ENCODE measurements at regions not wholly inside any gene's neighbourhood (a gene's known extent, or its start where the extent isn't known, plus 50 kb on each side); places are given as distances from the start of the nearest gene placed in this dataset.

DNA sequence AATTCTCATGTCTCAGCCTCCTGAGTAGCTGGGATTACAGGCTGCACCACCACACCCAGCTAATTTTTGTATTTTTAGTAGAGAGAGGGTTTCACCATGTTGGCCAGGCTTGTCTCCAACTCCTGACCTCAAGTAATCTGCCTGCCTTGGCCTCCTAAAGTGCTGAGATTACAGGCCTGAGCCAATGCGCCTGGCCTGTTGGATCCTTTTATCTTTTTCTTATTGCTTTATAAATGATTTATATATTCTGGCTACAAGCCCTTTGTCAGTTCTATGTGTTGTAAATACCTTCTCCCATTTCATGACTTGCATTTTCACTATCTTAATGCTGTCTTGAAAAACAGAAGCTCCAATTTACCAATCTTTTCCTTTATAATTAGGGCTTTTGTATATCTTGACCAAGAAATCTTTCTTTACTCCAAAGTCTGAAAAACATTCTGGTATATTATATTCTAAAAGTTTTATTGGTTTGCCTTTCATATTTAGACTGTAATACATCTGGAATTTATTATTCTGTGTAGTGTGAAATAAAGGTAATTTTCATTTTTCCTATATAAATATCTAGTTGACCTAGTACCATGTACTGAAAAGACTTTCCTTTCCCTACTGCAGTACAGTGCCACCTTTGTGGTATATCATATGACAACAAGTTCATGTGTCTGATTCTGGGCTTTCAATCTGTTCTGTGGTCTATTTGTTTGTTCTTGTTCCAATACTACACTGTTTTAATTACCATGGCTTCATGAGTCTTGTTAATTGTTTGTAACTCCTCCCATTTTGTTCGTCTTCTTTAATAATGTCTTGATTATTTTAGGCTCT lies 52.9 kb upstream of the RNU6-1 start:
- no peak for DNase-seq (ENCODE audit: low spot score)
- intact Hi-C loops (cut with DNase I): no loop called here

DNA sequence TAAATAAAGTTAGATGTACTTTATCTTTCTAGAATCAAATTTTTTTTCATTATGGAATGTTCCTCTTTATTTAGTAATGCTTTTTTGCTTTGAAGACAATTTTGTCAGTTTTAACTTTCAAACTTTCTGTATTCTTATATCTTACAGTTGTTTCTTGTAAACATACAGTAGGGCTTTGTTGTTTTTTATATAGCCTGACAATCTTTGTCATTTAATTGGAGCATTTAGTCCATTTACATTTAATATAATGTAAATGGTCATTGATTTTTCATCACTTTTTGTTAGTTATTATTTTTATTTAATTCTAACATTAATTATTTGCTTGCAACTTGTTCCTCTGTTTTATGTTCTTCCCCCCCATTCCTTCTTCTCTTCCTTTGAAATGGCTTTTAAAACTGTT lies 55.4 kb upstream of the RNU6-1 start:
- DNase-seq (ENCODE audit: low spot score): no peak
- intact Hi-C loops (cut with DNase I): no loop called here

DNA sequence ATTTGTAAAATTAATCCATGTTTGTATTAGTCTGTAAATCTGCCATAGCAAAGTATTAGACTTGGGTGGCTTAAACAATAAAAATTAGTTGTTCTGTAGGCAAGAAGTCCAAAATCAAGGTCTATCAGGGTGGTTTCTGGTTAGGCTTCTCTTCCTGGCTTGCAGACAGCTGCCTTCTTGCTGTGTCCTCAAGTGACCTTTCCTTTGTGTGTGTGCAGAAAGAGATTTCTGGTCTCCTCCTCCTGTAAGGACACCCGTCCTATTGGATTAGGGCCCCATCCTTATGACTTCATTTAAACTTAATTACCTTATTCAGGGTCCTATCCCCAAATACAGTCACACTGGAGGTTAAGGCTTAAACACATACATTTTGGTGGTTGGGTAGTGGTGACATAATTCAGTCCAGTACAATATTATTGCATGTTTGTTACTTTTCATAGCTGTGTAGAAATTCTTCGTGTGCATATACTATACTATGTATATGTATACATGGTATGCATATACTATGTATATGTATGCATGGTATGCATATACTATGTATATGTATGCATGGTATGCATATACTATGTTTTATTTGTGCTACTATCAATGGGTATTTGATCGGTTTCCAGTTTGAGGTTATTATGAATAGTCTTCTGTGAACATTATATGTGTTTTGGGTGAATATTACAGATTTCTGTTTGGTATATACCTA lies 57.9 kb upstream of the RNU6-1 start:
- intact Hi-C loops (cut with DNase I): no loop called here
- no peak for DNase-seq (ENCODE audit: low spot score)

DNA sequence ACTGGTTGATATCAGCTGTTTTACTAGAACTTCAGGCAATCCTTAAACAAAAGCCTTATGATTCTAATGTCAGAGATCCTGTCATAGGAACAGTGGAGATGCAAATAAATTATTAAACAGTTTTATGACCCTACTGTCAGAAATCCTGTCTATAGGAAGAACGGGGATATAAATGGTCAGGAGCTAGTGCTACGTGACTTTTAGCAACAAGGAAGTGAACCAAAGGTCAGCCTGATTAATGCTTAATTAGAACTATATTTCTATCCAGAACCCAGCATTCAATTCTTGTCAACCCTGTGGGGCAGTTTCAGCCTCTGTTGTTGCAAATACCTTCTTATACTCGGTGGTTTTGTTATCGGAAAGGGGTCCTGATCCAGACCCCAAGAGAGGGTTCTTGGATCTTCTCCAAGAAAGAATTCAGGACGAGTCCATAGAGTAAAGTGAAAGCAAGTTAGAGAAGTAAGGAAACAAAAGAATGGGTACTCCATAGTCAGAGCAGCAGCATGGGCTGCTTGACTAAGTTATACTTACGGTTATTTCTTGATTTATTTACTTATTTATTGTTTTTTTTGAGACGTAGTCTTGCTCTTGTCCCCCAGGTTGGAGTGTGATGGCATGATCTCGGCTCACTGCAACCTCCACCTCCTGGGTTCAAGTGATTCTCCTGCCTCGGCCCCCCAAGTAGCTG lies 59.9 kb upstream of the RNU6-1 start:
- no peak for DNase-seq (ENCODE audit: low spot score)
- intact Hi-C loops (cut with DNase I): no loop called here

DNA sequence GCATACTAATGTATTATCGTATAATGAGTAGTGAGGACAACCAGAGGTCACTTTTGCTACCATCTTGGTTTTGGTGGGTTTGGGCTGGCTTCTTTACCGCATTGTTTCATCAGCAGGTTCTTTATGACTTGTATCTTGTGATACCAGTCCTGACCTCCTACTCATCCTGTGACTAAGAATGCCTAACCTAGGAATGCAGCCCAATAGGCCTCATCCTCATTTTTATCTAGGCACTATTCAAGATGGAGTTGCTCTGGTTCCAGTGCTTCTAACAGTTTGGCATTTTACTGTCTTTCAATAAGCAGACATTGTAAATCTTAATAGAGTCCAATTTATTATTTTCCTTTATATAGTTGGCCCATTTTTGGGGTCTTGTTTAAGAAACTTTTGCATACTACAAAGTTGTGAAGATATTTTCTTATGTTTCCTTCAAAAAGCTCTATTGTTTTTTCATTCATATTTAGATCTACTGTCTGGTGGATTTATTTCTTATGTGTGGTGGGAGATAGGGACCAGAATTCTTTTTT lies 60.8 kb upstream of the RNU6-1 start:
- no peak for DNase-seq (ENCODE audit: low spot score)
- intact Hi-C loops (cut with DNase I): no loop called here

DNA sequence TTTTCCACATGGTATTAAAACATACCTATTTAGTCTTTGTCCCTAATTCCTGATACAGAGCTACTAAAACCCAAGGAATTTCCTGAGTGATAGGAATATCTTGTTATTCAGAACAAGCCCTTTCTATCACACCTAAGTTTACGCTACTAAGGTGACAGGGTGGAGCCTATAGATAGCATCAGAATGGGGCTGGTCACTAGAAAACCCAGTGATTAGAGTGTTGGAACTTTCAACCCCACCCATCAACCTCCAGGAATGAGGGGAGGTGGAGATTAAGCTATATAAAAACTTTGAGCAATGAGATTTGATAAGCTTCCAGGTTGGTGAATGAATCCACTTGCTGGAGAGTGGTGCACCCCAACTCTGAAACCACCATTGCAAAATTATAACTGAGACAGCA lies 62.1 kb upstream of the RNU6-1 start:
- intact Hi-C loops (cut with DNase I): no loop called here
- DNase-seq (ENCODE audit: low spot score): no peak

DNA sequence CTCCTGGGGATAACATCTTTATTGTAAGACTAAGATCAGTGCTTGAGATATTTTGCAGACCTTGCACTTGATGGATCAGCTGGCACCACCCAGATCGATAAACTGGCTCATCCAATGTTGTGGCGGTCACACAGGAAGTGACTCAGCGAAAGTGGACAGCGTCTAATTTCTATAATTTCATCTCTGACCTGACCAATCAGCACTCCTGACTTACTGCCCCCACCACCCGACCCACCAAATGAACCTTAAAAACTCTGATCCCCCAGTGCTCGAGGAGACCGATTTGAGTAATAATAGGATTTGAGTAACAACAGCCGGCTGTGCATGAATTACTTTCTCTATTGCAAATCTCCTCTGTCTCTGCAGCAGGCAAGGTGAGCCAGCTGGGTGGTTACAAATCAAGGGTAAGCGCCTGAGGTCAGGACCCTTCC lies 62.7 kb upstream of the RNU6-1 start:
- DNase-seq (ENCODE audit: low spot score): no peak
- intact Hi-C loops (cut with DNase I): no loop called here

DNA sequence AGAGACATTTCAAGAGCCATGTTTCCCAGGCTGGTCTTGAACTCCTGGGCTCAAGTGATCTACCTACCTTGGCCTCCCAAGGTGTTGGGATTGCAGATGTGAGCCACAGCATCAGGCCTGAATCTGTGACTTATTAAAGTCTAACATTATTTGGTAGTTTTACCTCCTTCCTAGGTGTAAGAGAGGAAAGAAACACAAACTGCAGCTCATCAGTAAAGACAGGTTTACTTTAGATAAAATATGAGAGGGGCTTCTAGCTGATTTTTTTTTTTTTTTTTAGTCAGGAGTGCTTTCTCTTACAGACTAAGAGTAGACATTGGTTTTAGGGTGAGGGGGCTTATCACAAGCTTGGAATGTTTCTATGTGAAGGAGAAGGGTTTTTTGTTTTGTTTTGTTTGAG lies 63.9 kb upstream of the RNU6-1 start:
- intact Hi-C loops (cut with DNase I): no loop called here
- no peak for DNase-seq (ENCODE audit: low spot score)

DNA sequence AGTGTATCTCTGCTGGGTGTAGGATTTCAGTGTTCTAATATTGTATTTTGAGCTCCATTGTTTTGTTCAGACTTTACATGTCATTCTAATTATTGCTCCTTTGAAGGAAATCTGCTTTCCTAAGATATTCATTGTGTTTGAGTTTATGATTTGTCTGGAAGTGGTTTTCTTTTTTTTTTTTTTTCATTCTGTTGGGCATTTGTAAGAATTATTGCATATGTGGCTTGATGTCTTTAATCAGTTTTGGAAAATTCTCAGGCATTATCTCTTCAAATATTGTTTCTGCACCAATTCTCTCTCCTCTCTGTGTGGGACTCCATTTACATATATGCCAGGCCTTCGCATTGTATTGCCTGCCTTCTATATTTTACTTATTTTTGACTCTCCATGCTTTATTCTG lies 65.8 kb upstream of the RNU6-1 start:
- no peak for DNase-seq (ENCODE audit: low spot score)
- intact Hi-C loops (cut with DNase I): no loop called here

DNA sequence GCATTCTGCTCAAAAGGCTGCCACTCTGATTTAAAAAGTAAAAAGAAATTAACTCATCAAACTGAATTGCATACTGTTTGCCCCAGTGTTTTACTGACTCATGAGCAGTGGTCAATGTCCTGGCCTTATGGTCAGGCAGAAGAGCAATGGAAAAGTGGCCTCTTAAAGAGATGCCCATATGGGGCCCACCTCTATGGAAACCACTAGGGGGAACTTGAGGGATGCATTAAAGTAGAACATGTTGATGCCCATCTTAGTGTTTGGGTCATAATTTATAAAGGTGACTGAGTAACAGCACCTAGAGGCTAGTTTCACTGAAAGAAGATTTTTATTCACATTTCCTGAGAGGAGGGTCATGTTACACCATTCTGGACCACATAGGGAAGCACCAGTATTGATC lies 66.5 kb upstream of the RNU6-1 start:
- intact Hi-C loops (cut with DNase I): no loop called here
- DNase-seq (ENCODE audit: low spot score): no peak

DNA sequence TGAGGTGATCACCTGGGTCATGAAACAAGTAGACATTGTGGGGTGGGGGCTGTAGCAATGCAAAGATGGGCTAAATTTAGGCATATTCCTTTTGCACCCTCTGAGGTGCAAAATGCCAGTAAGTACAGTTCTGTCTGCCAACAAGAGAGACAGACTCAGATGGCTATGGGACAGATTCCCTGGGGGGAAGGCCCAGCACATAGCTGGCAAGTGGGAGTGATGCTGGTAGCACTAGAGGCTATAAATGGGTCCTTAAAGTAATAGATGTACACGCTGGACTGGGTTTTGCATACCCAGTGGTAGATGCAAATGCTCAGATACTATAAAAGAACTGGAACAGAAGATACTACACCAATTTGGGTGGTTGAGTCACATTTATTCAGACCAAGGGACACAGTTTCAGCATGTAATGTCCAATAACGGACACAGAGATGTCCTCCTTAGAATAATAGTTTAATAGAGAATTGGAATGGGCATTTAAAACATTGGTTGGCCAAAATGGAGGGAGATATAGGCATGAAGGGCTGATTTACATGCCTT lies 67.4 kb upstream of the RNU6-1 start:
- intact Hi-C loops (cut with DNase I): no loop called here
- no peak for DNase-seq (ENCODE audit: low spot score)

DNA sequence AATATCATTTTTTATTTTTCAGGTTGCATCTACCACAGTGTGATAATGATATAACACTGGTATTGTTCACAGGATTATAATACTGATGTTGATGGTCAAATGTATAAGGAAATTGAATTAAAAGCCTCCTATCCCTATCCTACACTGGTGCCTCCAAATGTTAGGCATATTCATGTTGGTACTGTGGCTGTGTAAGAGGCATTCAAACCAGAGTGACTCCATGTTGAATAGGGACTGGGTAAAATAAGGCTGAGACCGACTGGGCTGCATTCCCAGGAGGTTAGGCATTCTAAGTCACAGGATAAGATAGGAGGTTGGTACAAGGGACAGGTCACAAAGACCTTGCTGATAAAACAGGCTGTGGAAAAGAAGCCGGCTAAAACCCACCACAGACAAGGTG lies 68.9 kb upstream of the RNU6-1 start:
- intact Hi-C loops (cut with DNase I): no loop called here
- no peak for DNase-seq (ENCODE audit: low spot score)

DNA sequence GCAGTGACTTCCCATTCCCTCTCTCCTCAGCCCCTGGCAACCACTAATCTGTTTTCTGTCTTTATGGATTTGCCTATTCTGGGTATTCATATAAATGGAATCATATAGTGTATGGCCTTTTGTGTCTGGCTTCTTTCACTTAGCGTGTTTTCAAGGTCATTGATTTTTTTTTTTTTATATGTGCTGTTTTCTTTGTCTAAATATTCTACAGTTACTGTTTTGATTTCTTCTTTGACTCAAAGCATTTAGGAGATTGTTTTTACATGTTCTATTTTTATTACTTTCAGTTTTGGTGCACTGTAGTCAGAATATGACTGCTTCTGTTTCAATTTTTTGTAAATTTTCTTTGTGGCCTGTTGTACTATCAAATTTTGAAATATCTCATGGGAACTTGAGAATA lies 71.9 kb upstream of the RNU6-1 start:
- intact Hi-C loops (cut with DNase I): no loop called here
- DNase-seq (ENCODE audit: low spot score): no peak

DNA sequence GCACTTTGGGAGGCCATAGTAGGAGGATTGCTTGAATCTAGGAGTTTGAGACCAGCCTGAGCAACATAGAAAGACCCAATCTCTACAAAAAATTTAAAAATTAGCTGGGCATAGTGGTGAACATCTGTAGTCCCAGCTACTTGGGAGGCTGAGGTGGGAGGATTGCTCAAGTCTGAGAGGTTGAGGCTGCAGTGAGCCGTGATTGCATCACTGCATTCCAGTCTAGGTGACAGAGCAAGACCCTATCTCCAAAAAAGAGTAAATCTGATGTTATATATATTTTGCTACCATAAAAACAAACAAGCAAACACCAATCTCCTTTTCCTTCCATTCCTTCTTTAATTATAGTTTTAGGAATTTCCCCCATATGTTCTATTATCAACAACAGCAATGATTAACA lies 74.2 kb upstream of the RNU6-1 start:
- DNase-seq (ENCODE audit: low spot score): no peak

DNA sequence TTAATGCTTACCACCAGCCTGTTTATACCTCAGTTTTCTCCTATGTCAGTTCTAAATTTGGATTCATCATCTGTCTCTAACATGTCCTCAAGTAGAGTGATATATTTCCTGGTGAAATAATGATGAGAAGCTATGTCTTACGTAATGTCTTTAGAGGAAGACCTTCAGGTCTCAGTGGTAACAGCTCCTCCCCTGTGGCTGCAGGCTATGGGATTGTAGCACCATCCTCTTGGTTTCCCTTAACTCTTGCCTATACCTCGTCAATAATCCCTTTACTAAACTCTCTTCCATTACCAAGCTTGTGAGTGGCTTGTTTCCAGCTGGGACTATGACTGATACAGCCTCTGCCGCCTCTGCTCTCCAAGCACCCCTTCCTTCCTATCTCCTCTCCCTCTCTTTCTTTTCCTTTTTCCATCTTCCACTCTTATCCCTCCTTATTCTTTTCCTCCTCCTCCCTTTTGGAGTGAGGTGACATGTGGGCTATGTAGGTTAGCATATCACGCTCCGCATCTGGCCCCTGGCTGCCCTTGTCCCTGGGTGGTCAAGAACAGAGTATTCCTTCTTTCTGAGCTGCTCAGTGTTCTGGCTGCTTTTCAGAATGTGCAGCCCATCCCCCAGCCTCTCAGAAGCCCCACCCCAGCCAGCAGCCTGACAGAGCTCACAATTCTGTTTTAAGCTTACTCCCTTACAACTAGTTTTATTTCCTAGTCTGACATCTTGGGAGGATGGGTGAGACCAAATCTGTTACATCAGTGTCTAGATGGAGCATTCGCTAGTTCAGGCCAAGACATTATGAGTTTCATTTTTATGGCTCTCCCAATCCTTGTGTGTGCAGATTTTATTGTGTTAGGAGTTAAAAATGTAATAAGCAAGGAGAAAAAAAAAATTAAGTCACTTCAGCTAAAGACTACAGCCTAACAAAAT lies 75.0 kb upstream of the RNU6-1 start:
- intact Hi-C loops (cut with DNase I): no loop called here
- DNase-seq (ENCODE audit: low spot score): no peak

More for the DNA sequence above, 74.2 kb upstream of the RNU6-1 start:
- intact Hi-C loops (cut with DNase I): no loop called here

DNA sequence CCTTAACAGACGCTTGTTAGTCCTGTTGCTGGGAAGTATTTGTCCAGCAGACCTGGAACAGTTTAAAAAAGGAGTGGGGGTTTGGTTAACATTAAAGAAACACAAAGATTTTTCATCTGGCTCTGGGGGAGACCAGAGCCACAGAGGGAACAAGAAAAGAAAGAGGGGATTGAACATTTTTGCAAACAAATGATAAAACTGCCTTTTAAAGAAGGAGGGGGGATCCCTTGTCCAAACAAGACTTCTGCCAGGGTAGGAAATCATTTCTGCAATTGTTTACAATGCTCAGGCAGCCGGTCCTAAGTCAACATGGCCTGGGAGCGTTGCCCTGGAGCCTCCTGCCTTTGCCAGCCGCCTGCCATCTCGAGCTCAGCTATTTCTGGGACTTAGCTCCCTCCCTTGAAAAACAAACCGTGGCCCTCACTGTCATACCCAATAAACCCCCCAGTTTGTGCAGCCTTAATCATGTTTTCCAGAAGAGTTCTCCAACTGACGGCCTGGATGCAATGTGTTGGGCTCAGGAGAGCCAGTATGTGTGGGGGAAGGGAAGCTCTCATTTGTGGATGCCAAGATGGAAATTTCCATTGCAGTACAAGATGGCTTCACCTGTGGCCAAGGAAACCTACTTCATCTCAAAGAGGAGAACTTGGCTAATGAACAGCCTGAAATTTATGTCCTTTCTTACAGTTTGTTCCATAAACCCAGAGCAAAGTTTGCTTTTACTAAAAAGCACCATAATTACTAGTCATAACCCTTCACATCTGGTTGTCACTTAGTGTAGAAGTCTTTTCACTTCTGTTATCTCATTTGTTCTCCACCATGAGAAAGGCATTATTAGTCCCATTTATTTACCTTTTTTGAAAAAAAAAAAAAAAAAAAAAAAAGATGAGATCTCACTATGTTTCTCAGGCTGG lies 75.9 kb upstream of the RNU6-1 start:
- intact Hi-C loops (cut with DNase I): no loop called here
- no peak for DNase-seq (ENCODE audit: low spot score)

DNA sequence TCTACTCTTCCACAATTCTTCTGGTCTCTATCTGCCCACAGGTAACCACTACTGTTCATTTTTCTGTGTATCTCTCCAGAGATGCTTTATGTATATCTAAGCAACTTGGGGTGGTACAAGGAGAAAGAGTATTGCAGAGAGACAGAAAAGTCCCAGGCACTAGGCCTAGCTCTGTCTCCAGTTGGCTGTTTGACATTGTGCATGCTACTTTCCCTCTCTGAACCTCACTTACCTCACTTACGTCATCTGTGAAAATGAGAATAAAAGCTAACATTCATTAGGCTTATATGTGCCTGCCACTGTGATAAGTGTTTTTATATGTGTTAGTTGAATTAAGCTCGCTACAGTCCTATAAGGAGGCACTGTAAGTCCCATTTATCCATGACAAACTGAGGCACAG lies 76.7 kb upstream of the RNU6-1 start:
- no peak for DNase-seq (ENCODE audit: low spot score)
- intact Hi-C loops (cut with DNase I): no loop called here

DNA sequence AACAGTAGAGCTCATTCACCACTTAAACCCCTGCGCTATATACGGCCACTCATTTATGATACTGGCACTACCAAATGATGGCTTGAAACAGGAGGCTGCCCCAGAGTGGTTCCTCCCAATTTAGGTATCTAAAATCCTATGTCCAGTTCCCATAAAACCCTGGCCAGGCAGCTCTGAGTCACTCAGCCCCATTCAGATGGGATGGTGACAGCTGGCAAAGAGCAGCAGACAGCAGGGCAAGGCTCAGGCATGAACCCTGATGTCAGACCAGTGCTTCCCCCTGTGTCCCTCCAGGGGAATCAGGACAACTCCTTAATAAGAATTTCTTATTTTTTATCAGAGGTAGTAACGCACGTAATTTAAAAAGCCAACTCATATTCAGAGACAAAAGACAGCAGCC lies 77.2 kb upstream of the RNU6-1 start:
- peak; percentile 80 for DNase-seq (ENCODE audit: low spot score)
- intact Hi-C loops (cut with DNase I): no loop called here

Data from cardiac septum (tissue), 1 donor.